ENCODE measurements at regions not wholly inside any gene's neighbourhood (a gene's known extent, or its start where the extent isn't known, plus 50 kb on each side); places are given as distances from the start of the nearest gene placed in this dataset.

GRCh38 chr7:38017320-38017719, 96.9 kb downstream of the EPDR1 start:
- Histone ChIP-seq H3K36me3 (ENCODE audit: control insufficient read depth, insufficient read depth, low read length) (no peaks in the 10 kb centered on the region), H3K4me3 (ENCODE audit: low read depth, low read length) (no peak overlapping the region), H3K27me3 (ENCODE audit: control insufficient read depth, insufficient read depth, low read length) (no peaks in the 10 kb centered on the region)
- POLR2A ChIA-PET = no interaction called here
- TF ChIP-seq CTCF (IDR thresholded peaks at IDR 0.05; ENCODE audit: insufficient read depth, low read depth, low read length) = no peak
- no peak for DNase-seq (ENCODE audit: low read depth)
- CTCF ChIA-PET = no interaction called here

- TF ChIP-seq CTCF (IDR thresholded peaks at IDR 0.05; ENCODE audit: insufficient read depth, low read depth, low read length) = no peak
- CTCF ChIA-PET = no interaction called here
- no peak for DNase-seq (ENCODE audit: low read depth)
Observed at GRCh38 chr7:38020121-38020785, 99.8 kb downstream of the EPDR1 start.

GRCh38 chr7:38021892-38022291, 101.5 kb downstream of the EPDR1 start:
- CTCF ChIA-PET = no interaction called here
- DNase-seq (ENCODE audit: low read depth) = no peak

More at GRCh38 chr7:38020121-38020785, 99.8 kb downstream of the EPDR1 start:
- no peaks in the 10 kb centered on the region for H3K36me3 ChIP-seq (ENCODE audit: control insufficient read depth, insufficient read depth, low read length)
- no peaks in the 10 kb centered on the region for H3K27me3 ChIP-seq (ENCODE audit: control insufficient read depth, insufficient read depth, low read length)
- POLR2A ChIA-PET = no interaction called here
- no peak overlapping the region for H3K4me3 ChIP-seq (ENCODE audit: low read depth, low read length)

GRCh38 chr7:38025815-38026214, 105.4 kb downstream of the EPDR1 start:
- Histone ChIP-seq H3K36me3 (ENCODE audit: control insufficient read depth, insufficient read depth, low read length) (no peaks in the 10 kb centered on the region), H3K27me3 (ENCODE audit: control insufficient read depth, insufficient read depth, low read length) (no peaks in the 10 kb centered on the region), H3K4me3 (ENCODE audit: low read depth, low read length) (no peak overlapping the region)
- TF ChIP-seq CTCF (IDR thresholded peaks at IDR 0.05; ENCODE audit: insufficient read depth, low read depth, low read length) = no peak
- DNase-seq (ENCODE audit: low read depth) = no peak
- ChIA-PET CTCF (no interaction called here), POLR2A (no interaction called here)

More at GRCh38 chr7:38021892-38022291, 101.5 kb downstream of the EPDR1 start:
- TF ChIP-seq CTCF (IDR thresholded peaks at IDR 0.05; ENCODE audit: insufficient read depth, low read depth, low read length) = no peak
- no peaks in the 10 kb centered on the region for H3K36me3 ChIP-seq (ENCODE audit: control insufficient read depth, insufficient read depth, low read length)
- H3K4me3 ChIP-seq (ENCODE audit: low read depth, low read length) = no peak overlapping the region
- POLR2A ChIA-PET = no interaction called here
- H3K27me3 ChIP-seq (ENCODE audit: control insufficient read depth, insufficient read depth, low read length) = no peaks in the 10 kb centered on the region

- peak; percentile 26 for DNase-seq (ENCODE audit: low read depth)
- no peak for TF ChIP-seq CTCF (IDR thresholded peaks at IDR 0.05; ENCODE audit: insufficient read depth, low read depth, low read length)
- H3K4me3 ChIP-seq (ENCODE audit: low read depth, low read length) = no peak overlapping the region
- POLR2A ChIA-PET = no interaction called here
- H3K36me3 ChIP-seq (ENCODE audit: control insufficient read depth, insufficient read depth, low read length) = no peaks in the 10 kb centered on the region
- CTCF ChIA-PET = no interaction called here
- no peaks in the 10 kb centered on the region for H3K27me3 ChIP-seq (ENCODE audit: control insufficient read depth, insufficient read depth, low read length)
Observed at GRCh38 chr7:38027884-38028455, 107.5 kb downstream of the EPDR1 start.

Data from BJ (cell line).